GM23338 (cell line): ENCODE measurements at regions not wholly inside any gene's neighbourhood (a gene's known extent, or its start where the extent isn't known, plus 50 kb on each side); places are given as distances from the start of the nearest gene placed in this dataset.

Experiments used
- ATAC-seq: fragments of 200-7000 bp; cut with Tn5 transposase; 3 replicates; pipeline ENCODE4 v1.9.1; 2020
- DNase-seq: peaks from one replicate; pipeline ENCODE4 v3.0.0-alpha.2; 2015; ENCODE audit warnings: low spot score
- H2AFZ ChIP-seq: fragments of 200-600 bp; sonication (generic); 2 replicates; pipeline ENCODE4 v1.8.0; 2016; ENCODE audit warnings: antibody characterized with exemption, mild to moderate bottlenecking, moderate library complexity
- H3F3A ChIP-seq: fragments of 200-600 bp; sonication (generic); replicated peaks from 2 replicates; pipeline ENCODE4 v1.8.0; 2017; ENCODE audit warnings: antibody characterized with exemption, mixed run types, low read depth
- H3K27ac ChIP-seq: fragments of 200-600 bp; sonication (generic); 2 replicates; pipeline ENCODE4 v1.6.1; 2016; ENCODE audit warnings: low read depth
- H3K27me3 ChIP-seq: fragments of 200-600 bp; sonication (generic); 2 replicates; pipeline ENCODE4 v1.8.0; 2016; ENCODE audit warnings: mild to moderate bottlenecking, mixed run types, moderate library complexity; ENCODE audit not compliant: insufficient read depth
- H3K36me3 ChIP-seq: fragments of 200-600 bp; sonication (generic); 2 replicates; pipeline ENCODE4 v1.8.0; 2016; ENCODE audit warnings: mild to moderate bottlenecking; ENCODE audit not compliant: insufficient read depth
- H3K4me1 ChIP-seq: fragments of 200-600 bp; sonication (generic); 2 replicates; pipeline ENCODE4 v1.8.0; 2016; ENCODE audit warnings: mild to moderate bottlenecking, moderate library complexity; ENCODE audit not compliant: insufficient read depth
- H3K4me2 ChIP-seq: fragments of 200-600 bp; sonication (generic); 2 replicates; pipeline ENCODE4 v1.7.1; 2017; ENCODE audit warnings: mixed run types
- H3K4me3 ChIP-seq: fragments of 200-600 bp; sonication (generic); 2 replicates; pipeline ENCODE4 v1.6.1; 2016; ENCODE audit warnings: mixed run types
- H3K79me2 ChIP-seq: fragments of 200-600 bp; sonication (generic); replicated peaks from 2 replicates; pipeline ENCODE4 v1.8.0; 2017; ENCODE audit warnings: mild to moderate bottlenecking; ENCODE audit not compliant: insufficient read depth
- H3K9me2 ChIP-seq: fragments of 200-600 bp; sonication (generic); 2 replicates; pipeline ENCODE4 v1.8.0; 2017; ENCODE audit not compliant: insufficient read depth
- H4K20me1 ChIP-seq: fragments of 200-600 bp; sonication (generic); replicated peaks from 2 replicates; pipeline ENCODE4 v1.8.0; 2017; ENCODE audit warnings: mild to moderate bottlenecking; ENCODE audit not compliant: insufficient read depth
- H3K27ac Mint-ChIP-seq: 2 replicates; pipeline ENCODE4 v1.8.0; 2020; ENCODE audit warnings: inconsistent platforms, mild to moderate bottlenecking, moderate library complexity, mixed read lengths
- H3K27me3 Mint-ChIP-seq: 3 replicates; pipeline ENCODE4 v1.8.0; 2022; ENCODE audit warnings: low read depth, mild to moderate bottlenecking, moderate library complexity, mixed read lengths, inconsistent platforms; ENCODE audit not compliant: insufficient read depth, poor library complexity
- H3K36me3 Mint-ChIP-seq: 3 replicates; pipeline ENCODE4 v1.8.0; 2021; ENCODE audit warnings: low read depth, mild to moderate bottlenecking, inconsistent platforms, moderate library complexity, mixed read lengths
- H3K4me1 Mint-ChIP-seq: 3 replicates; pipeline ENCODE4 v1.8.0; 2020; ENCODE audit warnings: mild to moderate bottlenecking, inconsistent platforms, mixed read lengths
- H3K4me3 Mint-ChIP-seq: 3 replicates; pipeline ENCODE4 v1.8.0; 2021; ENCODE audit warnings: moderate library complexity, mild to moderate bottlenecking, inconsistent platforms, mixed read lengths
- H3K9me3 Mint-ChIP-seq: 3 replicates; pipeline ENCODE4 v1.8.0; 2020; ENCODE audit warnings: moderate library complexity, mild to moderate bottlenecking, inconsistent platforms, mixed read lengths
- CREB1 ChIP-seq: fragments of 250-450 bp; sonication (Bioruptor Pico); IDR thresholded peaks from 2 replicates; pipeline ENCODE4 v1.5.0; 2020; ENCODE audit warnings: low read depth, mild to moderate bottlenecking, moderate library complexity
- CTCF ChIP-seq, 2 experiments: fragments of 200-600 bp in 1 of 2; sonication (generic) in 1 of 2; conservative IDR thresholded peaks; 2 replicates each; pipeline versions ENCODE4 v1.5.1 to v1.6.1; 2016 to 2017; ENCODE audit warnings: antibody characterized with exemption in 2 of 2, low read depth in 2 of 2, mild to moderate bottlenecking in 2 of 2, moderate library complexity in 1 of 2
- ETS1 ChIP-seq: IDR thresholded peaks from 2 replicates; pipeline ENCODE4 v1.6.1; 2016; ENCODE audit warnings: antibody characterized with exemption
- EZH2phosphoT487 ChIP-seq: fragments of 200-600 bp; sonication (generic); IDR thresholded peaks from one replicate; pipeline ENCODE4 v1.8.1; 2018; ENCODE audit warnings: antibody characterized with exemption; ENCODE audit not compliant: unreplicated experiment
- JUNB ChIP-seq: IDR thresholded peaks from one replicate; pipeline ENCODE4 v1.6.1; 2016; ENCODE audit warnings: antibody characterized with exemption; ENCODE audit not compliant: unreplicated experiment
- NANOG ChIP-seq: IDR thresholded peaks from 2 replicates; pipeline ENCODE4 v1.6.1; 2016; ENCODE audit warnings: antibody characterized with exemption, borderline replicate concordance
- POLR2AphosphoS5 ChIP-seq: IDR thresholded peaks from 2 replicates; pipeline ENCODE4 v1.6.1; 2016; ENCODE audit warnings: antibody characterized with exemption, low read depth
- REST ChIP-seq: IDR thresholded peaks from one replicate; pipeline ENCODE4 v1.6.1; 2018; ENCODE audit warnings: antibody characterized with exemption; ENCODE audit not compliant: unreplicated experiment
- STAT1 ChIP-seq: IDR thresholded peaks from one replicate; pipeline ENCODE4 v1.6.1; 2016; ENCODE audit warnings: antibody characterized with exemption; ENCODE audit not compliant: unreplicated experiment
- ZNF114 ChIP-seq: fragments of 250-450 bp; sonication (Bioruptor Pico); IDR thresholded peaks from 2 replicates; pipeline ENCODE4 v1.5.0; 2020; ENCODE audit warnings: mild to moderate bottlenecking, moderate library complexity
- ZNF462 ChIP-seq: fragments of 250-450 bp; sonication (Bioruptor Pico); IDR thresholded peaks from 2 replicates; pipeline ENCODE4 v1.5.0; 2020; ENCODE audit warnings: mild to moderate bottlenecking, moderate library complexity

GRCh38 chr5:68071736-68072135 is 143.8 kb upstream of the PIK3R1 start (continued):
- TF ChIP-seq REST (no peak), CTCF (conservative IDR thresholded peaks at IDR 0.05; ENCODE audit: low read depth in 2 of 2) (no peak), JUNB (no peak), POLR2AphosphoS5 (no peak), STAT1 (no peak), NANOG (no peak), CREB1 (CRISPR knock-in tag) (no peak), ZNF114 (CRISPR knock-in tag) (no peak), ETS1 (no peak)

GRCh38 chr5:68071282-68071632 is 144.3 kb upstream of the PIK3R1 start:
- H3K27me3 Mint-ChIP-seq, result peaks cover 2% of the 10 kb centered on the region
- no peaks in the 10 kb centered on the region for H3K36me3 ChIP-seq
- TF ChIP-seq JUNB (no peak), CREB1 (CRISPR knock-in tag) (no peak), POLR2AphosphoS5 (no peak), ZNF462 (CRISPR knock-in tag) (no peak), EZH2phosphoT487 (no peak), ZNF114 (CRISPR knock-in tag) (no peak), CTCF (conservative IDR thresholded peaks at IDR 0.05; ENCODE audit: low read depth in 2 of 2) (no peak)

More at GRCh38 chr5:68071282-68071632, 144.3 kb upstream of the PIK3R1 start:
- Histone ChIP-seq H2AFZ (no peak overlapping the region), H3F3A (no peaks in the 10 kb centered on the region), H3K79me2 (no peaks in the 10 kb centered on the region), H3K27ac (no peak overlapping the region), H3K27me3 (no peaks in the 10 kb centered on the region), H3K4me2 (no peak overlapping the region), H3K9me2 (peaks cover under 1% of the 10 kb centered on the region; the same call in 1 of the 2 replicates), H4K20me1 (no peaks in the 10 kb centered on the region), H3K4me3 (no peak overlapping the region), H3K4me1 (no peaks in the 10 kb centered on the region)
- H3K4me1 Mint-ChIP-seq, result no peaks in the 10 kb centered on the region
- H3K36me3 Mint-ChIP-seq, result no peaks in the 10 kb centered on the region
- H3K4me3 Mint-ChIP-seq, result no peak overlapping the region
- ATAC-seq (no peak), DNase-seq (no peak)
- H3K27ac Mint-ChIP-seq, result no peak overlapping the region
- H3K9me3 Mint-ChIP-seq, result no peaks in the 10 kb centered on the region; the same call in 2 of the 3 replicates
